Bronchial epithelial cell (primary cell): ENCODE measurements at regions not wholly inside any gene's neighbourhood (a gene's known extent, or its start where the extent isn't known, plus 50 kb on each side); places are given as distances from the start of the nearest gene placed in this dataset.

Experiments used
- DNase-seq: peaks from one replicate; pipeline ENCODE4 v3.0.0-alpha.2; 2010; ENCODE audit warnings: low read depth
- FAIRE-seq: peaks from 2 replicates; lab custom pipeline; 2011; peaks lifted over from hg19 to GRCh38; lab: Jason Lieb, UNC
- H3K27me3 ChIP-seq: 2 replicates; pipeline ENCODE4 v1.5.1; 2011; ENCODE audit warnings: low read length; ENCODE audit not compliant: control insufficient read depth, insufficient read depth
- H3K36me3 ChIP-seq: 2 replicates; pipeline ENCODE4 v1.5.1; 2011; ENCODE audit warnings: low read length; ENCODE audit not compliant: control insufficient read depth, insufficient read depth
- H3K4me3 ChIP-seq: 2 replicates; pipeline ENCODE4 v1.5.1; 2011; ENCODE audit warnings: mild to moderate bottlenecking, low read depth, low read length, control low read depth
- TF ChIP-seq, protein P1 (sequence below): IDR thresholded peaks from 2 replicates; pipeline ENCODE4 v1.5.1; 2011; ENCODE audit warnings: mild to moderate bottlenecking, moderate library complexity, low read length, control low read depth, inconsistent platforms; ENCODE audit not compliant: insufficient read depth, severe bottlenecking

GRCh38 chr16:48047720-48048119, 108.1 kb downstream of the ABCC12 start:
- H3K36me3 ChIP-seq, result no peaks in the 10 kb centered on the region
- peaks cover 4% of the 10 kb centered on the region for H3K27me3 ChIP-seq
- DNase-seq (no peak), FAIRE-seq (peak; percentile 60)
- H3K4me3 ChIP-seq, result no peak overlapping the region
- TF ChIP-seq, protein P1, sequence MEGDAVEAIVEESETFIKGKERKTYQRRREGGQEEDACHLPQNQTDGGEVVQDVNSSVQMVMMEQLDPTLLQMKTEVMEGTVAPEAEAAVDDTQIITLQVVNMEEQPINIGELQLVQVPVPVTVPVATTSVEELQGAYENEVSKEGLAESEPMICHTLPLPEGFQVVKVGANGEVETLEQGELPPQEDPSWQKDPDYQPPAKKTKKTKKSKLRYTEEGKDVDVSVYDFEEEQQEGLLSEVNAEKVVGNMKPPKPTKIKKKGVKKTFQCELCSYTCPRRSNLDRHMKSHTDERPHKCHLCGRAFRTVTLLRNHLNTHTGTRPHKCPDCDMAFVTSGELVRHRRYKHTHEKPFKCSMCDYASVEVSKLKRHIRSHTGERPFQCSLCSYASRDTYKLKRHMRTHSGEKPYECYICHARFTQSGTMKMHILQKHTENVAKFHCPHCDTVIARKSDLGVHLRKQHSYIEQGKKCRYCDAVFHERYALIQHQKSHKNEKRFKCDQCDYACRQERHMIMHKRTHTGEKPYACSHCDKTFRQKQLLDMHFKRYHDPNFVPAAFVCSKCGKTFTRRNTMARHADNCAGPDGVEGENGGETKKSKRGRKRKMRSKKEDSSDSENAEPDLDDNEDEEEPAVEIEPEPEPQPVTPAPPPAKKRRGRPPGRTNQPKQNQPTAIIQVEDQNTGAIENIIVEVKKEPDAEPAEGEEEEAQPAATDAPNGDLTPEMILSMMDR, result no peak

DNA sequence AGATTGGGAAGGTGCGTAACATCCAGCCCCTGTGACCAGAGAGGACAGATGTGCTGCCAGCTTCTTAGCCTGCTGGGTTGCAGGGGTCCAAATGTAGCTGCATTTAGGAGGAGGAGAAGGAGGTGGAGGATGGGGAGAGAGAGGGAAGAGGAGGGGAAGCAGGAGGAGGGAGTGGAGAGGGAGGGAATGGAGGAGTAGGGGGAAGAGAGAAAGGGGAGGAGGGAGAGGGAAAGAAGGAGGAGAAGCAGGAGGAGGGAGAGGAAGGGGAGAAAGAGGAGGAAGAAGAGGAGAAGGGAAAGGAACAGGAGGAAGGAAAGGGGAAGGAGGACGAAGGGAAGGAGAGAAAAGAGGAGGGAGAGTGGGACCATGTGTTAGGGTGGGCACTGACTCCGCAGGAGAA, 108.6 kb downstream of the ABCC12 start:
- H3K27me3 ChIP-seq, result peaks cover 4% of the 10 kb centered on the region
- H3K4me3 ChIP-seq, result no peak overlapping the region
- no peak for DNase-seq
- H3K36me3 ChIP-seq, result no peaks in the 10 kb centered on the region
- TF ChIP-seq, protein P1, result no peak
- FAIRE-seq, result no peak

DNA sequence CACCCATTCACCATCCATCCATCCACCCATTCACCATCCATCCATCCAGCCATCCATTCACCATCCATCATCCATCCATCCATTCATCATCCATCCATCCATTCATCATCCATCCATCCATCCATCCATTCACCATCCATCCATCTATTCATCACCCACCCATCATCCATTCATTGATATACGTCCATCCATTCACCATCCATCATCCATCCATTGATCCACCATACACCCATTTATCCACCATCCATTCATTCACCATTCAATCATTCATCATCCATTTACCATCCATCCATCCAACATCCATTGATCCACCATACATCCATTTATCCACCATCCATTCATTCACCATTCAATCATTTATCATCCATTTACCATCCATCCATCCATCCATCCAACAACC, 111.7 kb downstream of the ABCC12 start:
- Histone ChIP-seq H3K4me3 (no peak overlapping the region), H3K36me3 (no peaks in the 10 kb centered on the region), H3K27me3 (peaks cover 4% of the 10 kb centered on the region)
- FAIRE-seq (no peak), DNase-seq (no peak)
- TF ChIP-seq, protein P1, result no peak

DNA sequence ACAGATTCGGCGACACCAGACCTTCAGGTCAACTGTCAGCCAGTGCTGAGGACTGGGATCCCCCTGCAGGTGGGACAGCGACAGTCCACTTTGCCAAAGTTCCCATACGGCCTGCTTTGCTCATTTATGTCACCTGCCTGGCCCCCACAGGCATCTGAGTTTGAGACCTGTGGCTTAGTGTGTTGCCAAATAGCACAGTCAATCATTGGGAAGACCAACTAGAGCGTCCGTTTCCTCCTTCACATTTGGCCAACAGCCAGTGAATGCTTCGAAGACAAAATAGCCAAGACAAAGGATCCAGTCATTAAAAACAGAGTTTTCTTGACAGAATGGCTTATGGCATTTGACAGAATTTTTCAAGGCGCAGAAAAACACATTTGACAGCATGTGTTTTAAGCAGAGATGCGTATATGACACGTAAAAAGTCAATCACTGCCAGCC, 113.8 kb downstream of the ABCC12 start:
- no peak overlapping the region for H3K4me3 ChIP-seq
- no peaks in the 10 kb centered on the region for H3K36me3 ChIP-seq
- DNase-seq, result no peak
- no peak for FAIRE-seq
- no peaks in the 10 kb centered on the region for H3K27me3 ChIP-seq
- TF ChIP-seq, protein P1, result peak; percentile 30

GRCh38 chr16:48035142-48035541, 120.7 kb downstream of the ABCC12 start:
- DNase-seq, result peak; percentile 55
- FAIRE-seq, result no peak

More at GRCh38 chr16:48035142-48035541, 120.7 kb downstream of the ABCC12 start:
- Histone ChIP-seq H3K36me3 (no peaks in the 10 kb centered on the region), H3K4me3 (no peak overlapping the region), H3K27me3 (no peaks in the 10 kb centered on the region)
- TF ChIP-seq, protein P1, result no peak
